ENCODE measurements at regions not wholly inside any gene's neighbourhood (a gene's known extent, or its start where the extent isn't known, plus 50 kb on each side); places are given as distances from the start of the nearest gene placed in this dataset.

DNA sequence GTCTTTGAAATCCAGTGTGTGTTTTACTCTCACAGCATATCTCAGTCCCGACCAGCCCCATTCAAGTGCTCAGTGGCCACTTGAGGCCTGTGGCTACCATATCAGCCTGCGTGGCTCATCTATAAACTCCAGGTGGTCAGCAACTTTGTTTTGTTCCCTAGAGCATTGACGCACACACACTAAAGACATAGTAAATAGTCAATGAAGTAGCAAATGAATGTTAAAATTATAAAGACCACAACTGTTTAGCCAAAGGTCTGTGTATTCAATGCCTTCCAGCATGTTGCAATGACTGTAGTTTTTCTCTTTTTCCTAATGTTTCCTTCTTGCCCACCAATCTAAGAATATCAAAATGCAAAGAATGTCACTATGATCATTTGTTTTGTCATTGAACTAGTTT lies 238.2 kb upstream of the ZNF217 start:
- Mint-ChIP-seq H3K4me1 (ENCODE audit: unreplicated experiment) (peaks cover 30% of the 10 kb centered on the region), H3K27me3 (no peaks in the 10 kb centered on the region), H3K4me3 (no peak overlapping the region), H3K36me3 (no peaks in the 10 kb centered on the region), H3K9me3 (no peaks in the 10 kb centered on the region), H3K27ac (no peak overlapping the region)
- DNase-seq (ENCODE audit: extremely low spot score, unreplicated experiment): no peak
- TF ChIP-seq, protein P1, sequence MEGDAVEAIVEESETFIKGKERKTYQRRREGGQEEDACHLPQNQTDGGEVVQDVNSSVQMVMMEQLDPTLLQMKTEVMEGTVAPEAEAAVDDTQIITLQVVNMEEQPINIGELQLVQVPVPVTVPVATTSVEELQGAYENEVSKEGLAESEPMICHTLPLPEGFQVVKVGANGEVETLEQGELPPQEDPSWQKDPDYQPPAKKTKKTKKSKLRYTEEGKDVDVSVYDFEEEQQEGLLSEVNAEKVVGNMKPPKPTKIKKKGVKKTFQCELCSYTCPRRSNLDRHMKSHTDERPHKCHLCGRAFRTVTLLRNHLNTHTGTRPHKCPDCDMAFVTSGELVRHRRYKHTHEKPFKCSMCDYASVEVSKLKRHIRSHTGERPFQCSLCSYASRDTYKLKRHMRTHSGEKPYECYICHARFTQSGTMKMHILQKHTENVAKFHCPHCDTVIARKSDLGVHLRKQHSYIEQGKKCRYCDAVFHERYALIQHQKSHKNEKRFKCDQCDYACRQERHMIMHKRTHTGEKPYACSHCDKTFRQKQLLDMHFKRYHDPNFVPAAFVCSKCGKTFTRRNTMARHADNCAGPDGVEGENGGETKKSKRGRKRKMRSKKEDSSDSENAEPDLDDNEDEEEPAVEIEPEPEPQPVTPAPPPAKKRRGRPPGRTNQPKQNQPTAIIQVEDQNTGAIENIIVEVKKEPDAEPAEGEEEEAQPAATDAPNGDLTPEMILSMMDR (conservative IDR thresholded peaks at IDR 0.05): no peak

DNA sequence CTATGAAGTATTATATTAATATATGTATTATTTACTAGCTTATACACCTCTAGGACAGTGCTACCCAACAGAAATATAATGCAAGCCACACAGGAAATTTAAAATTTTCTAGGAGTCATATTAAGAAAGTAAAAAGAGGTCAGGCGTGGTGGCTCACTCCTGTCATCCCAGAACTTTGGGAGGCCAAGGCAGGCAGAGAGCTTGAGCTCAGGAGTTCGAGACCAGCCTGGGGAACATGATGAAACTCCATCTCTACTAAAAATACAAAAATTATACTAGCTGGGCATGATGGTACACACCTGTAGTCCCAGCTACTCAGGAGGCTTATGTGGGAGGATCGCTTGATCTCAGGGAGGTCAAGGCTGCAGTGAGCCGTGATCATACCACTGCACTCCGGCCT lies 237.6 kb upstream of the ZNF217 start:
- H3K27me3 Mint-ChIP-seq: no peaks in the 10 kb centered on the region
- H3K4me1 Mint-ChIP-seq (ENCODE audit: unreplicated experiment): peaks cover 30% of the 10 kb centered on the region
- H3K4me3 Mint-ChIP-seq: no peak overlapping the region
- TF ChIP-seq, protein P1 (conservative IDR thresholded peaks at IDR 0.05): no peak
- H3K36me3 Mint-ChIP-seq: no peaks in the 10 kb centered on the region
- no peaks in the 10 kb centered on the region for H3K9me3 Mint-ChIP-seq
- H3K27ac Mint-ChIP-seq: no peak overlapping the region
- DNase-seq (ENCODE audit: extremely low spot score, unreplicated experiment): no peak

DNA sequence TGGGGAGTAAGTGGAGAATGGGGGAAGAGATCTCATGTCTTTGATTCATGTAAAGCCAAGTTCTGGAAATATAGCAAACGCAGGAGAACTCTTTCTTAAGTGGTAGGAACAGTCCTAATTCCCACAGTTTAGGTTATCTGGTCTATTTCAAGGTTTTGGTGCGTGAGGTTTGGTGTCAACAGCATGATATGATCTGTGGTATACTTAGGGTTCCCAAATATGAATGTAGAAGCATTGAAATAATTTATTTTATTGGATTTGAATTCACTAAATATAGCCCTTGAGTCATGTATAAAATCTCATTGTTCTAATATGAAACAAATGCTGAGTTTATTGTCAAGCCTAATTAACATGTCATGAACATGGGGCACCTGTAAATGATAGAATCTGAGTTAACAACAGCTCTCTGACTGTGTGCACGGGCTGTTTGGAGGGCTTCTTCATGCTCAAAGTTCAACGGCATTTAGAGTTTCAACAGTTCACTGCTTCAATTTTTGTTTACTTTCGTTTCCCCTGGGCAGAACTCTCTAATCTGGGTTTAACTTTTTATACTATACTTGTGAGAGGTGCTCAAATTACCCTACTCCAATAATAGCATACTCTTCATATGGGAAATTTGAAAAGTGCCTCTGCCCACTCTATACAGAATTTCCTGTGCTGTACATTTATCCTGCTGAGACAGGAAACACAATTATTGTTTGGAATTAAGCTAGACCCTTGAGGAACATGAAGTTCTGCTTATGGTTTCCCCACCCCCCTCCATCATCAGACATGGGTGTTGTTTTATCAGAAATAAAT lies 236.3 kb upstream of the ZNF217 start:
- DNase-seq (ENCODE audit: extremely low spot score, unreplicated experiment): no peak
- H3K36me3 Mint-ChIP-seq: no peaks in the 10 kb centered on the region
- no peaks in the 10 kb centered on the region for H3K9me3 Mint-ChIP-seq
- no peaks in the 10 kb centered on the region for H3K27me3 Mint-ChIP-seq
- H3K4me3 Mint-ChIP-seq: peak overlapping the region; percentile 51
- H3K4me1 Mint-ChIP-seq (ENCODE audit: unreplicated experiment): peaks cover 30% of the 10 kb centered on the region
- peak overlapping the region; percentile 92 for H3K27ac Mint-ChIP-seq
- TF ChIP-seq, protein P1 (conservative IDR thresholded peaks at IDR 0.05): no peak

DNA sequence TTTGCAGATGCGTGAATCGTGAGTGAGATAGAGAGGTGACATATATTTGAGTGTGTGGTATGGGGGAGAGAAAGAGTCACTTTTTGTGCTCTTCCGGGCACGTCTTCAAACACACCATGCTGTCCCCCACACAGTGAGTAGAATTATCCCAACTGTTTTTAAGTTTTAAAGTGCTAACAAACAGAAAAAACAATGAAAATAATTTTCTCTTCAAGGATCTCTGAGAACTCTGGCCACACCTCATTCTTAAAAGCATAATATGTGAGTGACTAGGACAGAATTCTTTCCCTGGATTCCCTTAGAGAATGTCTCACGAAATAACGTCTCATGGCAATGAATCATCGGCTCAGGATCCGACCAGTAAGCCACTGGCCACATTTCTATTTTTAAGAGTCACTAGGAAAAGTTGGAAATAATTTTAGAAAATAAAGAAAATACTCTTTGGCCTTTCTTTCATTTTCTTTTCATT lies 235.7 kb upstream of the ZNF217 start:
- Mint-ChIP-seq H3K27me3 (no peaks in the 10 kb centered on the region), H3K36me3 (no peaks in the 10 kb centered on the region), H3K27ac (peak overlapping the region; percentile 92), H3K4me3 (peak overlapping the region; percentile 51), H3K9me3 (no peaks in the 10 kb centered on the region), H3K4me1 (ENCODE audit: unreplicated experiment) (peaks cover 30% of the 10 kb centered on the region)
- TF ChIP-seq, protein P1 (conservative IDR thresholded peaks at IDR 0.05): no peak
- no peak for DNase-seq (ENCODE audit: extremely low spot score, unreplicated experiment)

DNA sequence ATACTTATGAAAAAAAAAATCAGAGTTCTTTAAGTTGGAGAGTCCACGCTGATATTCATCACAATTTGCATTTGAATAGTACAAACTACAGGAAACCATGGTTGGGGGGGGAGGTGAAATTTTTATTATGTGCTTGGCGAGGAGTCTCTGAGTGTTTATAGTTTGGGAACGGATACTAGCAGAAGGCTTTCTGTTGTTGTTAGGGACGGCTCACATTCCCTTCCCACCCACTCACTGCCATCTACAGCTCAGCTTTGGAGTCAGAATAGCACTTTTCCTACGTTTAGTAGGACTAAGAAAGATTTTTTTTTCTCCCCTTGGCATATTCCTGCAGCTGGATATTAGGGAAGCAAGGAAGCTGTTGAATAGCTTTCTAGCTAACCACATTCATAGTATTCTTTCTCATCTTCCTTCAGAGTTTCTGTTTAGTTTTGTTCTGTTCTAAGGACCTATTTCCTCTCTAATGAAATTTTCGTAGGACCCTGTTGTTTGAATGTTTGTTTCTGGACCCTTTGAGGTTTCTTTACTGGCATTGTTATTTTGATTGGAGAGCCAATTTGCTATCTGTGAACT lies 235.1 kb upstream of the ZNF217 start:
- DNase-seq (ENCODE audit: extremely low spot score, unreplicated experiment): no peak

More for the DNA sequence above, 235.1 kb upstream of the ZNF217 start:
- Mint-ChIP-seq H3K9me3 (no peaks in the 10 kb centered on the region), H3K4me1 (ENCODE audit: unreplicated experiment) (peaks cover 30% of the 10 kb centered on the region), H3K27me3 (no peaks in the 10 kb centered on the region), H3K27ac (peak overlapping the region; percentile 92), H3K4me3 (peak overlapping the region; percentile 51), H3K36me3 (no peaks in the 10 kb centered on the region)
- TF ChIP-seq, protein P1 (conservative IDR thresholded peaks at IDR 0.05): no peak
